H1 (cell line): ENCODE measurements at regions not wholly inside any gene's neighbourhood (a gene's known extent, or its start where the extent isn't known, plus 50 kb on each side); places are given as distances from the start of the nearest gene placed in this dataset.

Experiments
- CTCF ChIA-PET: fragments of 300-600 bp; sonication (Branson Sonifier 250); formaldehyde crosslinking; loops from one replicate; lab custom pipeline; 2021; ENCODE audit not compliant: partially characterized antibody; lab: Charles Lee
- POLR2A ChIA-PET: fragments of 300-600 bp; sonication (Branson Sonifier 250); formaldehyde crosslinking; loops from one replicate; lab custom pipeline; 2021; ENCODE audit warnings: inconsistent platforms; ENCODE audit not compliant: partially characterized antibody; lab: Charles Lee
- DNase-seq, 2 experiments: peaks; one replicate each; pipeline versions ENCODE4 v3.0.0 to v3.0.0-alpha.2; 2010 to 2022; ENCODE audit warnings: low spot score in 2 of 2, low read depth in 1 of 2, mixed read lengths in 1 of 2
- FAIRE-seq: peaks from 2 replicates; lab custom pipeline; 2011; peaks lifted over from hg19 to GRCh38; lab: Jason Lieb, UNC
- H2AFZ ChIP-seq: 2 replicates; pipeline ENCODE4 v1.8.1; 2012; ENCODE audit warnings: low read length, inconsistent platforms
- H2AK5ac ChIP-seq: 2 replicates; pipeline ENCODE4 v1.6.1; 2013; ENCODE audit warnings: low read depth, low read length
- H2BK120ac ChIP-seq: replicated peaks from 2 replicates; pipeline ENCODE3; 2013; ENCODE audit warnings: low read depth, low read length, inconsistent platforms
- H2BK12ac ChIP-seq: 2 replicates; pipeline ENCODE4 v1.6.1; 2013; ENCODE audit warnings: low read depth, low read length
- H2BK15ac ChIP-seq: 2 replicates; pipeline ENCODE4 v1.6.1; 2013; ENCODE audit warnings: low read length
- H2BK20ac ChIP-seq: 2 replicates; pipeline ENCODE4 v1.6.1; 2013; ENCODE audit warnings: low read length
- H2BK5ac ChIP-seq: 2 replicates; pipeline ENCODE4 v1.6.1; 2013; ENCODE audit warnings: low read depth, low read length
- H3K14ac ChIP-seq: 2 replicates; pipeline ENCODE4 v1.6.1; 2013; ENCODE audit warnings: inconsistent platforms; ENCODE audit not compliant: insufficient read length
- H3K18ac ChIP-seq: 2 replicates; pipeline ENCODE4 v1.6.1; 2013; ENCODE audit warnings: low read length; ENCODE audit errors: extremely low read depth
- H3K23ac ChIP-seq: 2 replicates; pipeline ENCODE4 v1.6.1; 2013; ENCODE audit warnings: inconsistent platforms; ENCODE audit not compliant: insufficient read length
- H3K23me2 ChIP-seq: 2 replicates; pipeline ENCODE4 v1.6.1; 2013; ENCODE audit warnings: low read depth, low read length
- H3K27ac ChIP-seq: 2 replicates; pipeline ENCODE4 v1.6.1; 2011; ENCODE audit warnings: low read depth, low read length, inconsistent platforms
- H3K27me3 ChIP-seq, 4 experiments: replicated peaks in 1 of 4; 1 replicate in 1 of 4; 2 replicates in 3 of 4; pipeline versions ENCODE4 v1.6.1 to v1.8.1; 2011 to 2013; ENCODE audit warnings: low read length in 3 of 4, mild to moderate bottlenecking in 3 of 4, inconsistent platforms in 2 of 4, mixed read lengths in 2 of 4, moderate library complexity in 1 of 4; ENCODE audit not compliant: control insufficient read depth in 3 of 4, insufficient read depth in 3 of 4; ENCODE audit errors: extremely low read depth in 1 of 4
- H3K36me3 ChIP-seq, 4 experiments: 2 replicates each; pipeline versions ENCODE4 v1.6.1 to v1.8.1; 2011 to 2013; ENCODE audit warnings: mild to moderate bottlenecking in 4 of 4, low read length in 3 of 4, moderate library complexity in 2 of 4, control low read depth in 1 of 4, inconsistent platforms in 1 of 4; ENCODE audit not compliant: insufficient read depth in 4 of 4, control insufficient read depth in 2 of 4
- H3K4ac ChIP-seq: replicated peaks from 2 replicates; pipeline ENCODE3; 2013; ENCODE audit warnings: low read length, low read depth, mixed read lengths, inconsistent platforms; ENCODE audit not compliant: insufficient read length
- H3K4me1 ChIP-seq, 4 experiments: replicated peaks in 1 of 4; 1 replicate in 1 of 4; 2 replicates in 3 of 4; pipeline versions ENCODE4 v1.6.1 to v1.8.1; 2011 to 2013; ENCODE audit warnings: low read length in 3 of 4, inconsistent platforms in 2 of 4, mixed read lengths in 1 of 4; ENCODE audit not compliant: insufficient read depth in 4 of 4, control insufficient read depth in 3 of 4
- H3K4me2 ChIP-seq, 2 experiments: 2 replicates each; pipeline versions ENCODE4 v1.6.1 to v1.8.1; 2011 to 2013; ENCODE audit warnings: low read depth in 2 of 2, low read length in 2 of 2, control low read depth in 1 of 2, inconsistent platforms in 1 of 2, mild to moderate bottlenecking in 1 of 2; ENCODE audit not compliant: insufficient read depth in 1 of 2
- H3K4me3 ChIP-seq, 4 experiments: fragments of 200-600, 300-600 bp in 1 of 4; sonication (generic), shearing (Covaris generic), sonication (Bioruptor Twin) in 1 of 4; 2 replicates each; pipeline versions ENCODE4 v1.5.1 to v1.8.1; 2011 to 2016; ENCODE audit warnings: low read length in 4 of 4, low read depth in 3 of 4, control low read depth in 2 of 4, inconsistent platforms in 2 of 4, mild to moderate bottlenecking in 2 of 4, mixed read lengths in 1 of 4, moderate library complexity in 1 of 4; ENCODE audit not compliant: insufficient read depth in 2 of 4; ENCODE audit errors: extremely low read depth in 1 of 4
- H3K56ac ChIP-seq: replicated peaks from 2 replicates; pipeline ENCODE3; 2013; ENCODE audit warnings: low read depth, mild to moderate bottlenecking, mixed read lengths, low read length, inconsistent platforms; ENCODE audit not compliant: insufficient read length
- H3K79me1 ChIP-seq: 2 replicates; pipeline ENCODE4 v1.6.1; 2013; ENCODE audit warnings: low read depth, low read length, control low read depth
- H3K79me2 ChIP-seq, 2 experiments: 2 replicates each; pipeline versions ENCODE4 v1.6.1 to v1.8.1; 2012 to 2013; ENCODE audit warnings: low read length in 2 of 2, mild to moderate bottlenecking in 2 of 2, inconsistent platforms in 1 of 2; ENCODE audit not compliant: insufficient read depth in 2 of 2, control insufficient read depth in 1 of 2
- H3K9ac ChIP-seq, 4 experiments: replicated peaks in 1 of 4; 1 replicate in 1 of 4; 2 replicates in 3 of 4; pipeline versions ENCODE4 v1.6.1 to v1.8.1; 2011 to 2013; ENCODE audit warnings: low read depth in 3 of 4, low read length in 3 of 4, control low read depth in 2 of 4, mild to moderate bottlenecking in 2 of 4, moderate library complexity in 2 of 4, inconsistent platforms in 1 of 4; ENCODE audit errors: extremely low read depth in 1 of 4
- H3K9me3 ChIP-seq, 2 experiments: 2 replicates each; pipeline versions ENCODE4 v1.6.1 to v1.8.1; 2012 to 2013; ENCODE audit warnings: mild to moderate bottlenecking in 2 of 2, moderate library complexity in 2 of 2, control low read depth in 1 of 2, inconsistent platforms in 1 of 2, low read depth in 1 of 2, low read length in 1 of 2, mixed read lengths in 1 of 2; ENCODE audit not compliant: insufficient read depth in 2 of 2
- H4K20me1 ChIP-seq, 2 experiments: replicated peaks in 1 of 2; 2 replicates each; pipeline versions ENCODE3 to v1.8.1; 2011 to 2013; ENCODE audit warnings: inconsistent platforms in 2 of 2, low read length in 2 of 2, mild to moderate bottlenecking in 1 of 2; ENCODE audit not compliant: insufficient read depth in 2 of 2, control insufficient read depth in 1 of 2
- H4K5ac ChIP-seq: 2 replicates; pipeline ENCODE4 v1.6.1; 2013; ENCODE audit warnings: low read length, low read depth, mixed read lengths, inconsistent platforms; ENCODE audit not compliant: insufficient read length
- H4K8ac ChIP-seq: 2 replicates; pipeline ENCODE4 v1.8.0; 2013; ENCODE audit warnings: mild to moderate bottlenecking, moderate library complexity, low read length, inconsistent platforms; ENCODE audit not compliant: insufficient read depth; ENCODE audit errors: extremely low read depth
- H4K91ac ChIP-seq: replicated peaks from 2 replicates; pipeline ENCODE3; 2013; ENCODE audit warnings: low read length, mixed read lengths, inconsistent platforms; ENCODE audit not compliant: insufficient read length
- ATF3 ChIP-seq: IDR thresholded peaks from 2 replicates; pipeline ENCODE4 v1.6.1; 2011; ENCODE audit warnings: low read depth, mild to moderate bottlenecking, low read length; ENCODE audit not compliant: insufficient read depth
- BCL11A ChIP-seq, 2 experiments: IDR thresholded peaks; one replicate each; pipeline ENCODE4 v1.6.1; 2011; ENCODE audit warnings: low read depth in 2 of 2, low read length in 2 of 2, mild to moderate bottlenecking in 2 of 2
- CBX5 ChIP-seq: fragments of 300-800, 300-1000 bp; sonication (generic); IDR thresholded peaks from 2 replicates; pipeline ENCODE4 v1.7.1; 2016; ENCODE audit warnings: antibody characterized with exemption, low read length, low read depth
- CEBPB ChIP-seq: IDR thresholded peaks from 2 replicates; pipeline ENCODE4 v1.6.1; 2012; ENCODE audit warnings: low read depth, low read length
- CREB1 ChIP-seq: IDR thresholded peaks from 2 replicates; pipeline ENCODE4 v1.6.1; 2012; ENCODE audit warnings: inconsistent platforms
- CTCF ChIP-seq, 3 experiments: IDR thresholded peaks; 1 replicate in 2 of 3; 2 replicates in 1 of 3; pipeline versions ENCODE4 v1.5.1 to v1.6.1; 2011; ENCODE audit warnings: low read length in 3 of 3, mild to moderate bottlenecking in 3 of 3, inconsistent platforms in 2 of 3, low read depth in 1 of 3, moderate library complexity in 1 of 3; ENCODE audit not compliant: insufficient read depth in 1 of 3; ENCODE audit errors: control extremely low read depth in 1 of 3
- EP300 ChIP-seq, 2 experiments: IDR thresholded peaks; 1 replicate in 1 of 2; 2 replicates in 1 of 2; pipeline ENCODE4 v1.6.1; 2011 to 2012; ENCODE audit warnings: low read depth in 2 of 2, low read length in 2 of 2, mild to moderate bottlenecking in 2 of 2, borderline replicate concordance in 1 of 2, inconsistent platforms in 1 of 2, moderate library complexity in 1 of 2
- EZH2 ChIP-seq: fragments of 200-600 bp; sonication (generic); IDR thresholded peaks from 2 replicates; pipeline ENCODE4 v1.7.1; 2012; ENCODE audit warnings: low read depth, mild to moderate bottlenecking, moderate library complexity, low read length, inconsistent platforms; ENCODE audit not compliant: severe bottlenecking
- RXRA ChIP-seq: IDR thresholded peaks from 2 replicates; pipeline ENCODE4 v1.6.1; 2011; ENCODE audit warnings: low read depth, mild to moderate bottlenecking, low read length, moderate library complexity; ENCODE audit not compliant: insufficient read depth
- SIN3A ChIP-seq, 2 experiments: IDR thresholded peaks in 1 of 2; conservative IDR thresholded peaks in 1 of 2; 2 replicates each; pipeline ENCODE4 v1.6.1; 2011 to 2012; ENCODE audit warnings: low read length in 2 of 2, improper control_type of control experiment in 1 of 2, low read depth in 1 of 2, mild to moderate bottlenecking in 1 of 2
- WGBS, 2 experiments: shearing (Covaris generic) in 1 of 2; methylation state at CpG; one replicate each; pipeline versions ENCODE4 v1.1.6 to v1.1.7; 2013 to 2015; ENCODE audit warnings: low lambda C conversion rate in 2 of 2, mixed read lengths in 2 of 2, inconsistent platforms in 1 of 2, low coverage in 1 of 2, missing lambda C conversion rate in 1 of 2; ENCODE audit not compliant: insufficient replicate concordance in 2 of 2, insufficient coverage in 1 of 2, insufficient read length in 1 of 2; ENCODE audit errors: extremely low coverage in 1 of 2, missing lambda C conversion rate in 1 of 2; 5-methylcytosine and 5-hydroxymethylcytosine counted together

- H3K14ac ChIP-seq = no peak overlapping the region
- no peak overlapping the region for H2BK120ac ChIP-seq
- no peak overlapping the region for H4K5ac ChIP-seq
- POLR2A ChIA-PET = no interaction called here
- H2BK15ac ChIP-seq = no peak overlapping the region
- H3K4ac ChIP-seq = no peak overlapping the region
- H3K18ac ChIP-seq = no peak overlapping the region
- FAIRE-seq (no peak), DNase-seq (no peak)
- no peak overlapping the region for H2BK5ac ChIP-seq
- H2AK5ac ChIP-seq = no peak overlapping the region
- H3K27me3 ChIP-seq = no peaks in the 10 kb centered on the region
- H2AFZ ChIP-seq = peak overlapping the region; percentile 79
- H3K9ac ChIP-seq = peak overlapping the region in 1 of 4 experiments; percentile 8; a peak in 1 of 7 replicates
- H3K23me2 ChIP-seq = no peaks in the 10 kb centered on the region
- no peak overlapping the region for H4K8ac ChIP-seq
- H3K4me1 ChIP-seq = peaks cover 0 to 4% (median 1%) of the 10 kb centered on the region in 4 experiments; a peak in 1 of 7 replicates
- H3K4me2 ChIP-seq = no peak overlapping the region
- no peaks in the 10 kb centered on the region; a peak in 1 of 8 replicates for H3K36me3 ChIP-seq
- H3K23ac ChIP-seq = no peak overlapping the region
- H3K27ac ChIP-seq = no peak overlapping the region
- no peaks in the 10 kb centered on the region for H3K9me3 ChIP-seq
- no peak overlapping the region for H2BK12ac ChIP-seq
- H4K91ac ChIP-seq = no peak overlapping the region
- 87% methylated on average over 5 of the region's 5 CpGs; no CpG with 5 or more reads in 1 of the 2 experiments for WGBS, 2 experiments
- H2BK20ac ChIP-seq = 0 out of 2 replicates have a peak overlapping the region, but pooled peaks have one; percentile 1
- H3K79me1 ChIP-seq = no peaks in the 10 kb centered on the region
- CTCF ChIA-PET = interaction anchor here (0.6 to 0.9 kb wide), 2 partner anchors 28 to 468 kb away, joined by 3 to 4 read pairs; no protein-coding TSS in a partner anchor
- H4K20me1 ChIP-seq = no peaks in the 10 kb centered on the region
- H3K56ac ChIP-seq = no peak overlapping the region
- no peaks in the 10 kb centered on the region for H3K79me2 ChIP-seq
- no peak overlapping the region for H3K4me3 ChIP-seq
- TF ChIP-seq ATF3 = no peak
- no peak for TF ChIP-seq EP300 (IDR thresholded peaks at IDR 0.05; ENCODE audit: borderline replicate concordance in 1 of 2, low read depth in 2 of 2, low read length in 2 of 2)
- no peak for TF ChIP-seq EZH2
- TF ChIP-seq CTCF (IDR thresholded peaks at IDR 0.05; ENCODE audit: control extremely low read depth in 1 of 3, insufficient read depth in 1 of 3, low read depth in 1 of 3, low read length in 3 of 3) = no peak
- no peak for TF ChIP-seq CREB1
- no peak for TF ChIP-seq CEBPB
- TF ChIP-seq BCL11A (IDR thresholded peaks at IDR 0.05; ENCODE audit: low read depth in 2 of 2, low read length in 2 of 2) = no peak
- TF ChIP-seq SIN3A (conservative IDR thresholded peaks at IDR 0.05 in 1 of 2, IDR thresholded peaks at IDR 0.05 in 1 of 2; ENCODE audit: low read depth in 1 of 2, low read length in 2 of 2) = no peak
- TF ChIP-seq RXRA = no peak
- no peak for TF ChIP-seq CBX5
Observed at GRCh38 chr13:73142071-73142470, 83.3 kb downstream of the KLF5 start.
